ENCODE measurements at regions not wholly inside any gene's neighbourhood (a gene's known extent, or its start where the extent isn't known, plus 50 kb on each side); places are given as distances from the start of the nearest gene placed in this dataset.

- TF ChIP-seq CTCF (conservative IDR thresholded peaks at IDR 0.05 in 1 of 2, IDR thresholded peaks at IDR 0.05 in 1 of 2; ENCODE audit: extremely low read depth in 1 of 2, insufficient read depth in 1 of 2, low read depth in 1 of 2, low read length in 2 of 2) (no peak), EZH2 (IDR thresholded peaks at IDR 0.05; ENCODE audit: borderline replicate concordance, low read length) (no peak)
Measured at GRCh38 chr1:181984006-181984405, 77.5 kb downstream of the ZNF648 start.
